ENCODE measurements at regions not wholly inside any gene's neighbourhood (a gene's known extent, or its start where the extent isn't known, plus 50 kb on each side); places are given as distances from the start of the nearest gene placed in this dataset.
"Not testable (repeated sequence)": the region's sequence is repeated elsewhere in the genome, so short reads cannot be mapped to it uniquely, and the experiment has no call there.

GRCh38 chr10:26621243-26621888 lies 76.1 kb upstream of the PDSS1 start:
- Mint-ChIP-seq H3K9me3 (no peaks in the 10 kb centered on the region), H3K36me3 (no peaks in the 10 kb centered on the region), H3K4me1 (no peaks in the 10 kb centered on the region), H3K4me3 (no peak overlapping the region), H3K27ac (no peak overlapping the region)
- no peak for DNase-seq (ENCODE audit: low spot score in 2 of 2)
- no peak for ATAC-seq

GRCh38 chr10:26621889-26622711 lies 75.4 kb upstream of the PDSS1 start:
- Mint-ChIP-seq H3K9me3 (no peaks in the 10 kb centered on the region), H3K27ac (no peak overlapping the region), H3K4me1 (no peaks in the 10 kb centered on the region), H3K4me3 (no peak overlapping the region), H3K36me3 (no peaks in the 10 kb centered on the region)
- no peak for DNase-seq (ENCODE audit: low spot score in 2 of 2)
- peak; percentile 71 for ATAC-seq

GRCh38 chr10:26622891-26623290 lies 74.6 kb upstream of the PDSS1 start:
- no peaks in the 10 kb centered on the region for H3K36me3 Mint-ChIP-seq
- H3K4me1 Mint-ChIP-seq, result no peaks in the 10 kb centered on the region
- no peaks in the 10 kb centered on the region for H3K9me3 Mint-ChIP-seq
- H3K4me3 Mint-ChIP-seq, result no peak overlapping the region
- DNase-seq (ENCODE audit: low spot score in 2 of 2) (no peak), ATAC-seq (no peak)
- H3K27ac Mint-ChIP-seq, result no peak overlapping the region

GRCh38 chr10:26624006-26624405 lies 73.5 kb upstream of the PDSS1 start:
- H3K4me1 Mint-ChIP-seq, result no peaks in the 10 kb centered on the region
- no peak for DNase-seq (ENCODE audit: low spot score in 2 of 2)
- H3K27ac Mint-ChIP-seq, result no peak overlapping the region
- no peak overlapping the region for H3K4me3 Mint-ChIP-seq
- H3K36me3 Mint-ChIP-seq, result no peaks in the 10 kb centered on the region
- no peaks in the 10 kb centered on the region for H3K9me3 Mint-ChIP-seq
- ATAC-seq, result no peak

- DNase-seq (ENCODE audit: low spot score in 2 of 2) (no peak), ATAC-seq (no peak)
- Mint-ChIP-seq H3K27ac (no peak overlapping the region), H3K36me3 (no peaks in the 10 kb centered on the region), H3K9me3 (no peaks in the 10 kb centered on the region), H3K4me1 (no peaks in the 10 kb centered on the region), H3K4me3 (no peak overlapping the region)
Measured at GRCh38 chr10:26626066-26626465, 71.4 kb upstream of the PDSS1 start.

- H3K27ac Mint-ChIP-seq, result no peak overlapping the region
- no peaks in the 10 kb centered on the region for H3K4me1 Mint-ChIP-seq
- no peak for DNase-seq (ENCODE audit: low spot score in 2 of 2)
- H3K4me3 Mint-ChIP-seq, result no peak overlapping the region
- ATAC-seq, result no peak
- no peaks in the 10 kb centered on the region for H3K36me3 Mint-ChIP-seq
- H3K9me3 Mint-ChIP-seq, result no peaks in the 10 kb centered on the region
Measured at GRCh38 chr10:26627324-26627723, 70.2 kb upstream of the PDSS1 start.

GRCh38 chr10:26628395-26628794 lies 69.1 kb upstream of the PDSS1 start:
- ATAC-seq, result peak; percentile 49
- no peaks in the 10 kb centered on the region for H3K9me3 Mint-ChIP-seq
- no peaks in the 10 kb centered on the region for H3K4me1 Mint-ChIP-seq
- H3K4me3 Mint-ChIP-seq, result no peak overlapping the region
- no peak overlapping the region for H3K27ac Mint-ChIP-seq
- no peaks in the 10 kb centered on the region for H3K36me3 Mint-ChIP-seq
- no peak for DNase-seq (ENCODE audit: low spot score in 2 of 2)

GRCh38 chr10:26632171-26632570 lies 65.3 kb upstream of the PDSS1 start:
- not testable (repeated sequence) for DNase-seq (ENCODE audit: low spot score in 2 of 2); H3K4me1 Mint-ChIP-seq; H3K27ac Mint-ChIP-seq; ATAC-seq; H3K4me3 Mint-ChIP-seq; H3K9me3 Mint-ChIP-seq; H3K36me3 Mint-ChIP-seq

GRCh38 chr10:26634111-26634510 lies 63.4 kb upstream of the PDSS1 start:
- not testable (repeated sequence) for DNase-seq (ENCODE audit: low spot score in 2 of 2); ATAC-seq; H3K36me3 Mint-ChIP-seq; H3K4me1 Mint-ChIP-seq; H3K9me3 Mint-ChIP-seq; H3K27ac Mint-ChIP-seq; H3K4me3 Mint-ChIP-seq

GRCh38 chr10:26637521-26638275 lies 59.8 kb upstream of the PDSS1 start:
- H3K36me3 Mint-ChIP-seq, result no peaks in the 10 kb centered on the region
- no peak overlapping the region for H3K4me3 Mint-ChIP-seq
- no peak overlapping the region for H3K27ac Mint-ChIP-seq
- H3K9me3 Mint-ChIP-seq, result no peaks in the 10 kb centered on the region
- H3K4me1 Mint-ChIP-seq, result no peaks in the 10 kb centered on the region
- ATAC-seq (no peak), DNase-seq (ENCODE audit: low spot score in 2 of 2) (no peak)

GRCh38 chr10:26640391-26640790 lies 57.1 kb upstream of the PDSS1 start:
- no peaks in the 10 kb centered on the region for H3K4me1 Mint-ChIP-seq
- no peak overlapping the region for H3K4me3 Mint-ChIP-seq
- ATAC-seq (no peak), DNase-seq (ENCODE audit: low spot score in 2 of 2) (no peak)
- no peak overlapping the region for H3K27ac Mint-ChIP-seq
- H3K36me3 Mint-ChIP-seq, result no peaks in the 10 kb centered on the region
- no peaks in the 10 kb centered on the region for H3K9me3 Mint-ChIP-seq

- no peaks in the 10 kb centered on the region for H3K4me1 Mint-ChIP-seq
- H3K4me3 Mint-ChIP-seq, result no peak overlapping the region
- H3K9me3 Mint-ChIP-seq, result no peaks in the 10 kb centered on the region
- ATAC-seq (peak; percentile 13), DNase-seq (ENCODE audit: low spot score in 2 of 2) (no peak)
- H3K27ac Mint-ChIP-seq, result no peak overlapping the region
- H3K36me3 Mint-ChIP-seq, result no peaks in the 10 kb centered on the region
Measured at GRCh38 chr10:26642896-26643653, 54.4 kb upstream of the PDSS1 start.

GRCh38 chr10:26647602-26648244 lies 49.8 kb upstream of the PDSS1 start:
- Mint-ChIP-seq H3K27ac (no peak overlapping the region), H3K4me3 (no peak overlapping the region), H3K9me3 (no peaks in the 10 kb centered on the region), H3K4me1 (no peaks in the 10 kb centered on the region), H3K36me3 (no peaks in the 10 kb centered on the region)
- ATAC-seq (no peak), DNase-seq (ENCODE audit: low spot score in 2 of 2) (no peak)
